Stimulated activated CD4-positive, alpha-beta T cell treated with anti-CD3 and anti-CD28 coated beads, Interleukin-15, amount 100 ng/mL, for 48 hours (primary cell): ENCODE measurements at regions not wholly inside any gene's neighbourhood (a gene's known extent, or its start where the extent isn't known, plus 50 kb on each side); places are given as distances from the start of the nearest gene placed in this dataset.
"Not testable (repeated sequence)": the region's sequence is repeated elsewhere in the genome, so short reads cannot be mapped to it uniquely, and the experiment has no call there.

Experiments used
- DNase-seq, 2 donors: peaks; one replicate each; pipeline ENCODE4 v3.0.0-alpha.2; 2020; ENCODE audit warnings: low read depth in 2 of 2

- DNase-seq = no peak
These were observed 303.3 kb upstream of the FGF16 start for GRCh38 chrX:77143907-77144306.

- peak in 1 of 2 donors; percentile 19 for DNase-seq
These were observed 286.9 kb upstream of the FGF16 start for GRCh38 chrX:77160301-77160700.

- DNase-seq = no peak
These were observed 284.4 kb upstream of the FGF16 start for GRCh38 chrX:77162777-77163176.

GRCh38 chrX:77167993-77168392, 279.2 kb upstream of the FGF16 start:
- no peak for DNase-seq

GRCh38 chrX:77174680-77175519, 272.3 kb upstream of the FGF16 start:
- DNase-seq = no peak

GRCh38 chrX:77200663-77201062, 246.5 kb upstream of the FGF16 start:
- no peak for DNase-seq

GRCh38 chrX:77223046-77223445, 224.1 kb upstream of the FGF16 start:
- DNase-seq = no peak

GRCh38 chrX:77264490-77264889, 182.7 kb upstream of the FGF16 start:
- no peak for DNase-seq

- DNase-seq = no peak
These were observed 171.8 kb upstream of the FGF16 start for GRCh38 chrX:77275392-77275791.

- DNase-seq = no peak
These were observed 170.4 kb upstream of the FGF16 start for GRCh38 chrX:77276742-77277141.

- DNase-seq = no peak
These were observed 169.3 kb upstream of the FGF16 start for GRCh38 chrX:77277911-77278310.

GRCh38 chrX:77279373-77279772, 167.8 kb upstream of the FGF16 start:
- DNase-seq = not testable (repeated sequence)

- DNase-seq = no peak
These were observed 153.7 kb upstream of the FGF16 start for GRCh38 chrX:77293331-77293995.

- DNase-seq = no peak
These were observed 148.9 kb upstream of the FGF16 start for GRCh38 chrX:77298296-77298695.

GRCh38 chrX:77298790-77299189, 148.4 kb upstream of the FGF16 start:
- DNase-seq = no peak

GRCh38 chrX:77299549-77299948, 147.6 kb upstream of the FGF16 start:
- no peak for DNase-seq

- DNase-seq = no peak
These were observed 105.2 kb upstream of the FGF16 start for GRCh38 chrX:77342004-77342403.

GRCh38 chrX:77346859-77347258, 100.3 kb upstream of the FGF16 start:
- DNase-seq = no peak

GRCh38 chrX:77347572-77347971, 99.6 kb upstream of the FGF16 start:
- no peak for DNase-seq

GRCh38 chrX:77389891-77390290, 57.3 kb upstream of the FGF16 start:
- DNase-seq = no peak

GRCh38 chrX:77390365-77390764, 56.8 kb upstream of the FGF16 start:
- DNase-seq = not testable (repeated sequence)

GRCh38 chrX:77396781-77397180, 50.4 kb upstream of the FGF16 start:
- DNase-seq = no peak
